ENCODE measurements at regions not wholly inside any gene's neighbourhood (a gene's known extent, or its start where the extent isn't known, plus 50 kb on each side); places are given as distances from the start of the nearest gene placed in this dataset.

DNA sequence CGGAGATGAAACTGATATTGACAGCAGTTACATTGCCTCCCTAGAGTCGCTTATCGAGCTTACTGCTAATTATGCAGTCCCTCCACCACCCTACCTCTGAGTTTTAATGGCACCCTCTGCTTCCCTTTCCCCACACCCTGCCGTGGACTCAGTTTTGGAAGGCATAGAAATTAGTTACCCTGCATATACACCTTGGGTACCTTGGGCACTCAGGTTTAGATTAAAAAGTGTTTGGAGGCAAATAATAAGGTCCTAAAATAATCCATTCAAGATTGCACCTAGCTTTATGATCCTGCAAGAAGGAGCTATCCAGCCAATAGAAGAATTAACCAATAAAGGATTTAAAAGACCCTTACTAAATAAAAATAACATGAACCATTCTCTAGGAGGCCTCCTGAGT lies 117.8 kb upstream of the AGBL1 start (continued):
- TF ChIP-seq, protein P1, sequence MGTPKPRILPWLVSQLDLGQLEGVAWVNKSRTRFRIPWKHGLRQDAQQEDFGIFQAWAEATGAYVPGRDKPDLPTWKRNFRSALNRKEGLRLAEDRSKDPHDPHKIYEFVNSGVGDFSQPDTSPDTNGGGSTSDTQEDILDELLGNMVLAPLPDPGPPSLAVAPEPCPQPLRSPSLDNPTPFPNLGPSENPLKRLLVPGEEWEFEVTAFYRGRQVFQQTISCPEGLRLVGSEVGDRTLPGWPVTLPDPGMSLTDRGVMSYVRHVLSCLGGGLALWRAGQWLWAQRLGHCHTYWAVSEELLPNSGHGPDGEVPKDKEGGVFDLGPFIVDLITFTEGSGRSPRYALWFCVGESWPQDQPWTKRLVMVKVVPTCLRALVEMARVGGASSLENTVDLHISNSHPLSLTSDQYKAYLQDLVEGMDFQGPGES (IDR thresholded peaks at IDR 0.05; ENCODE audit: low read depth, low read length), result no peak
- TF ChIP-seq, protein P2, sequence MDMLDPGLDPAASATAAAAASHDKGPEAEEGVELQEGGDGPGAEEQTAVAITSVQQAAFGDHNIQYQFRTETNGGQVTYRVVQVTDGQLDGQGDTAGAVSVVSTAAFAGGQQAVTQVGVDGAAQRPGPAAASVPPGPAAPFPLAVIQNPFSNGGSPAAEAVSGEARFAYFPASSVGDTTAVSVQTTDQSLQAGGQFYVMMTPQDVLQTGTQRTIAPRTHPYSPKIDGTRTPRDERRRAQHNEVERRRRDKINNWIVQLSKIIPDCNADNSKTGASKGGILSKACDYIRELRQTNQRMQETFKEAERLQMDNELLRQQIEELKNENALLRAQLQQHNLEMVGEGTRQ (IDR thresholded peaks at IDR 0.05; ENCODE audit: borderline replicate concordance, low read depth, low read length), result no peak
- no peak for TF ChIP-seq MEF2A (IDR thresholded peaks at IDR 0.05; ENCODE audit: borderline replicate concordance, low read depth)
- no peak for TF ChIP-seq SIN3A (IDR thresholded peaks at IDR 0.05; ENCODE audit: borderline replicate concordance, low read depth, low read length)
- no peak for TF ChIP-seq TAF1 (IDR thresholded peaks at IDR 0.05; ENCODE audit: borderline replicate concordance, low read depth, low read length)
- no peak for TF ChIP-seq EP300 (IDR thresholded peaks at IDR 0.05; ENCODE audit: borderline replicate concordance in 1 of 2, low read depth in 1 of 2, low read length in 1 of 2)

DNA sequence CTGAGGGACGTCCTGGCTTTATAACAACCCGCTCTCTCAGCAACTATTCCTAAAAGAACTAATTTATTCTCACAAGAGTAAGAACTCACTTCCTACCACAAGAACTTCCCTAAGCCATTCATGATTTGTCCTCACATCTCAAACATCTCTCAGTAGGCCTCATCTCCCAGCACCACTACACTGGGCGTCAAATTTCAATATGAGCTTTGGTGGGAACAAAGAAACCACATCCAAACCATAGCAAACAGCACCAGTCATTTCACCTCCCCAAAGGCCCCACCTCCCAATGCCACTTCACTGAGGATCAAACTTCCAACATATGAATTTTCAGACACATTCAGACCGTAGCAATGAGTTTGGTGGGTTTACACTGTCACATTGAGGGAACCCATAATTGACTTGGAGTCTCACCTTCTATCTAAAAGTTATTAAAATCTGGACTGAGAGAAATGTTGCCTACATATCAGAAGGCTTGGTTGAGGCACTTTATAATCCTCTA lies 116.4 kb upstream of the AGBL1 start:
- Histone ChIP-seq H3K27ac (ENCODE audit: low read depth in 2 of 2, low read length in 1 of 2) (no peak overlapping the region), H4K20me1 (ENCODE audit: insufficient read depth) (no peaks in the 10 kb centered on the region), H3K79me2 (ENCODE audit: insufficient read depth) (no peaks in the 10 kb centered on the region), H3K9me3 (no peaks in the 10 kb centered on the region), H3K4me2 (no peak overlapping the region), H3K36me3 (replicated peaks in 1 of 2; ENCODE audit: control insufficient read depth in 1 of 2, insufficient read depth in 2 of 2, low read length in 1 of 2) (no peaks in the 10 kb centered on the region), H3F3A (replicated peaks; ENCODE audit: insufficient read depth) (no peaks in the 10 kb centered on the region), H3K27me3 (ENCODE audit: insufficient read depth) (no peaks in the 10 kb centered on the region), H2AFZ (ENCODE audit: low read depth) (no peak overlapping the region), H3K4me3 (ENCODE audit: low read depth in 2 of 2, low read length in 1 of 2) (no peak overlapping the region), H3K4me1 (ENCODE audit: control insufficient read depth in 1 of 2, insufficient read depth in 2 of 2, low read depth in 1 of 2, low read length in 1 of 2) (no peaks in the 10 kb centered on the region), H3K9me2 (no peaks in the 10 kb centered on the region), H3K9ac (no peak overlapping the region)
- WGBS (ENCODE audit: low lambda C conversion rate), result 66% methylated on average over 4 of the region's 4 CpGs
- DNase-seq, result no peak
- CTCF ChIA-PET, result interaction anchor here (1.2 kb wide), 1 partner anchor 11 kb away, joined by 3 read pairs; no protein-coding TSS in a partner anchor
- TF ChIP-seq GATA2 (CRISPR knock-in tag; IDR thresholded peaks at IDR 0.05) (no peak), TAF1 (IDR thresholded peaks at IDR 0.05; ENCODE audit: borderline replicate concordance, low read depth, low read length) (no peak), ELF1 (IDR thresholded peaks at IDR 0.05) (no peak), TCF12 (IDR thresholded peaks at IDR 0.05) (no peak), FOXJ3 (CRISPR knock-in tag; IDR thresholded peaks at IDR 0.05) (no peak)
- TF ChIP-seq, protein P1 (IDR thresholded peaks at IDR 0.05; ENCODE audit: low read depth, low read length), result no peak
- POLR2A ChIA-PET, result no interaction called here

DNA sequence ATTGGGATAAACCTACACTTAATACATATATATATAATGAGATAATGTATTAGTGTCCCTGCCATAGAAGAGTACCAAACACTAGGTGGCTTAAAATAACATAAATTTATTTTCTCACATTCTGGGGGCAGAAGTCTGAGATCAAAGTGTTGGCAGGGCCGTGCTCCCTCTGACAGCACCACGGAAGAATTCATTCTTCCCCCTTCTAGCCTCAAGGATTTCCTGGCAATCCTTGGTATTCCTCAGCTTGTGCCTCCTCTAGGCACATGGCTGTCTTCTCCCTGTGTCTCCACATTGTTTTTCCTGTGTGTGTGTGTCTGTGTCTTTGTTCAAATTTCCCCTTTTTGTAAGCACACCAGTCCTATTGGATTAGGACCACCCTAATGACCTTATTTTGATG lies 115.2 kb upstream of the AGBL1 start:
- POLR2A ChIA-PET, result no interaction called here
- CTCF ChIA-PET, result no interaction called here
- Histone ChIP-seq H3F3A (replicated peaks; ENCODE audit: insufficient read depth) (no peaks in the 10 kb centered on the region), H3K9ac (no peak overlapping the region), H3K27ac (ENCODE audit: low read depth in 2 of 2, low read length in 1 of 2) (no peak overlapping the region), H2AFZ (ENCODE audit: low read depth) (no peak overlapping the region), H3K79me2 (ENCODE audit: insufficient read depth) (no peaks in the 10 kb centered on the region), H3K9me2 (no peaks in the 10 kb centered on the region), H3K4me2 (no peak overlapping the region), H4K20me1 (ENCODE audit: insufficient read depth) (no peaks in the 10 kb centered on the region), H3K4me1 (ENCODE audit: control insufficient read depth in 1 of 2, insufficient read depth in 2 of 2, low read depth in 1 of 2, low read length in 1 of 2) (no peaks in the 10 kb centered on the region), H3K27me3 (ENCODE audit: insufficient read depth) (no peaks in the 10 kb centered on the region), H3K36me3 (replicated peaks in 1 of 2; ENCODE audit: control insufficient read depth in 1 of 2, insufficient read depth in 2 of 2, low read length in 1 of 2) (no peaks in the 10 kb centered on the region), H3K9me3 (no peaks in the 10 kb centered on the region), H3K4me3 (ENCODE audit: low read depth in 2 of 2, low read length in 1 of 2) (no peak overlapping the region)
- DNase-seq, result no peak
- no peak for TF ChIP-seq SIN3A (IDR thresholded peaks at IDR 0.05; ENCODE audit: borderline replicate concordance, low read depth, low read length)
- no peak for TF ChIP-seq ELF1 (IDR thresholded peaks at IDR 0.05)
- TF ChIP-seq, protein P3, sequence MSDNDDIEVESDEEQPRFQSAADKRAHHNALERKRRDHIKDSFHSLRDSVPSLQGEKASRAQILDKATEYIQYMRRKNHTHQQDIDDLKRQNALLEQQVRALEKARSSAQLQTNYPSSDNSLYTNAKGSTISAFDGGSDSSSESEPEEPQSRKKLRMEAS (IDR thresholded peaks at IDR 0.05; ENCODE audit: low read depth), result no peak
- no peak for TF ChIP-seq FOXM1 (IDR thresholded peaks at IDR 0.05; ENCODE audit: low read depth)
- no peak for TF ChIP-seq FOXJ3 (CRISPR knock-in tag; IDR thresholded peaks at IDR 0.05)
- TF ChIP-seq RFX5 (IDR thresholded peaks at IDR 0.05; ENCODE audit: low read length), result no peak
- TF ChIP-seq NRF1 (IDR thresholded peaks at IDR 0.05; ENCODE audit: low read depth, low read length), result no peak
- TF ChIP-seq EP300 (IDR thresholded peaks at IDR 0.05; ENCODE audit: borderline replicate concordance in 1 of 2, low read depth in 1 of 2, low read length in 1 of 2), result no peak
- WGBS (ENCODE audit: low lambda C conversion rate), result 29% methylated on average over 2 of the region's 2 CpGs

Measured in SK-N-SH (cell line).